ENCODE measurements at regions not wholly inside any gene's neighbourhood (a gene's known extent, or its start where the extent isn't known, plus 50 kb on each side); places are given as distances from the start of the nearest gene placed in this dataset.

GRCh38 chr6:91613481-91613880 is 1026.6 kb upstream of the MAP3K7 start:
- TF ChIP-seq CTCF (IDR thresholded peaks at IDR 0.05) (no peak), POLR2A (IDR thresholded peaks at IDR 0.05) (no peak)

All from thyroid gland (tissue), 4 donors.